ENCODE measurements at regions not wholly inside any gene's neighbourhood (a gene's known extent, or its start where the extent isn't known, plus 50 kb on each side); places are given as distances from the start of the nearest gene placed in this dataset.

DNA sequence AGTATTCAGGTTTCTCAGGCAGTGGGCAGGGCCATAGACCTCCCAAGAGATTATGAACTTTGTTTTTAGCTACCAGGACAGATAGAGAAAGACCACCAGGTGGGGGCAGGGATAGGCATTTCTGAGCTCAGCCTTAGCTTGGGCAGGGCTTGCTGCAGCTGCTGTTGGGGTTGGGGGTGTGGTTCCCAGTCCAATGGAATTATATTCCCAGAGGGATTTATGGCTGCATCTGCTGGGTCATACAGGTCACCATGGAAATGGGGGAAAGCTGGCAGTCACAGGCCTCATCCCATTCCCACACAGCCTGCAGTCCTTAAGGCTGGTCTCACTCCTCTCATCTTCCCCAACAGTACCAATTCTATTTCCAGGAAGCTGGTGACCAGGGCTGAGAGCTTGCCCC lies 144.6 kb upstream of the ZPLD1 start:
- CTCF ChIA-PET, result no interaction called here
- intact Hi-C loops (cut with micrococcal nuclease; ENCODE audit: unreplicated experiment), result no loop called here
- H3K27ac Mint-ChIP-seq (ENCODE audit: unreplicated experiment), result no peak overlapping the region

DNA sequence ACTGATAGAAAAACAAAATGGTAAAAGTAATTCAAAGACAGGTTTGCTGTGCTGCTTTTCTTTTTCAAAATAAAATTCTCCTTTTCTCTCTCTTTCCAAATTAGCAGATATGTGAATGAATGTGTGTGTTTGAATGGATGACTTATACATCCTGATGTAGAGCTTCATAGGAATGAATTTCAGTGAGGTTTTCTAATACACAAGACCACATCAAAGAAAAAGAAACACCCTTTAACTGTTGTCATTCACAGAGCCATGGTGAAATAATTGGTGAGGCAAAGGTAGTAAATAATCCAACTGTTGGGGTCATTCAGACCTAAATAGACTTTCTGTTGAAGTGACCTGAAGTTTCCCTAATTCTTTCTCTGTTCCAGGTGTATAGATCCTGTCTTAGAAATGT lies 139.1 kb upstream of the ZPLD1 start:
- CTCF ChIA-PET, result no interaction called here
- BruUV-seq (replicated peaks), result no TSS peak
- Mint-ChIP-seq H3K9me3 (ENCODE audit: unreplicated experiment) (no peaks in the 10 kb centered on the region), H3K27ac (ENCODE audit: unreplicated experiment) (no peak overlapping the region), H3K27me3 (ENCODE audit: insufficient read depth, unreplicated experiment) (no peaks in the 10 kb centered on the region), H3K36me3 (ENCODE audit: insufficient read depth, unreplicated experiment) (no peaks in the 10 kb centered on the region), H3K4me1 (ENCODE audit: low read depth, unreplicated experiment) (no peaks in the 10 kb centered on the region), H3K4me3 (ENCODE audit: unreplicated experiment) (no peak overlapping the region)
- intact Hi-C loops (cut with micrococcal nuclease; ENCODE audit: unreplicated experiment), result no loop called here
- H3K27me3 ChIP-seq (replicated peaks; ENCODE audit: control insufficient read depth, insufficient read depth, low read length), result no peaks in the 10 kb centered on the region
- no peak for DNase-seq
- H3K9me3 ChIP-seq, result no peaks in the 10 kb centered on the region
- TF ChIP-seq, protein P1, sequence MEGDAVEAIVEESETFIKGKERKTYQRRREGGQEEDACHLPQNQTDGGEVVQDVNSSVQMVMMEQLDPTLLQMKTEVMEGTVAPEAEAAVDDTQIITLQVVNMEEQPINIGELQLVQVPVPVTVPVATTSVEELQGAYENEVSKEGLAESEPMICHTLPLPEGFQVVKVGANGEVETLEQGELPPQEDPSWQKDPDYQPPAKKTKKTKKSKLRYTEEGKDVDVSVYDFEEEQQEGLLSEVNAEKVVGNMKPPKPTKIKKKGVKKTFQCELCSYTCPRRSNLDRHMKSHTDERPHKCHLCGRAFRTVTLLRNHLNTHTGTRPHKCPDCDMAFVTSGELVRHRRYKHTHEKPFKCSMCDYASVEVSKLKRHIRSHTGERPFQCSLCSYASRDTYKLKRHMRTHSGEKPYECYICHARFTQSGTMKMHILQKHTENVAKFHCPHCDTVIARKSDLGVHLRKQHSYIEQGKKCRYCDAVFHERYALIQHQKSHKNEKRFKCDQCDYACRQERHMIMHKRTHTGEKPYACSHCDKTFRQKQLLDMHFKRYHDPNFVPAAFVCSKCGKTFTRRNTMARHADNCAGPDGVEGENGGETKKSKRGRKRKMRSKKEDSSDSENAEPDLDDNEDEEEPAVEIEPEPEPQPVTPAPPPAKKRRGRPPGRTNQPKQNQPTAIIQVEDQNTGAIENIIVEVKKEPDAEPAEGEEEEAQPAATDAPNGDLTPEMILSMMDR (IDR thresholded peaks at IDR 0.05; ENCODE audit: insufficient read depth in 1 of 2, low read depth in 1 of 2, low read length in 1 of 2, severe bottlenecking in 1 of 2, unreplicated experiment in 1 of 2), result no peak
- H3K4me3 ChIP-seq (ENCODE audit: low read depth, low read length), result no peak overlapping the region
- no peaks in the 10 kb centered on the region for H3K4me1 ChIP-seq
- H3K36me3 ChIP-seq (ENCODE audit: control insufficient read depth, insufficient read depth, low read length), result no peaks in the 10 kb centered on the region
- POLR2A ChIA-PET, result no interaction called here

More for the DNA sequence above, 144.6 kb upstream of the ZPLD1 start:
- DNase-seq, result no peak
- POLR2A ChIA-PET, result no interaction called here
- Histone ChIP-seq H3K36me3 (ENCODE audit: control insufficient read depth, insufficient read depth, low read length) (no peaks in the 10 kb centered on the region), H3K27me3 (replicated peaks; ENCODE audit: control insufficient read depth, insufficient read depth, low read length) (no peaks in the 10 kb centered on the region), H3K4me1 (no peaks in the 10 kb centered on the region), H3K4me3 (ENCODE audit: low read depth, low read length) (no peak overlapping the region), H3K9me3 (no peaks in the 10 kb centered on the region)
- BruUV-seq (replicated peaks), result no TSS peak
- no peaks in the 10 kb centered on the region for H3K4me1 Mint-ChIP-seq (ENCODE audit: low read depth, unreplicated experiment)
- no peak overlapping the region for H3K4me3 Mint-ChIP-seq (ENCODE audit: unreplicated experiment)
- no peaks in the 10 kb centered on the region for H3K36me3 Mint-ChIP-seq (ENCODE audit: insufficient read depth, unreplicated experiment)
- H3K27me3 Mint-ChIP-seq (ENCODE audit: insufficient read depth, unreplicated experiment), result peaks cover 2% of the 10 kb centered on the region
- TF ChIP-seq, protein P1 (IDR thresholded peaks at IDR 0.05; ENCODE audit: insufficient read depth in 1 of 2, low read depth in 1 of 2, low read length in 1 of 2, severe bottlenecking in 1 of 2, unreplicated experiment in 1 of 2), result no peak
- no peaks in the 10 kb centered on the region for H3K9me3 Mint-ChIP-seq (ENCODE audit: unreplicated experiment)

DNA sequence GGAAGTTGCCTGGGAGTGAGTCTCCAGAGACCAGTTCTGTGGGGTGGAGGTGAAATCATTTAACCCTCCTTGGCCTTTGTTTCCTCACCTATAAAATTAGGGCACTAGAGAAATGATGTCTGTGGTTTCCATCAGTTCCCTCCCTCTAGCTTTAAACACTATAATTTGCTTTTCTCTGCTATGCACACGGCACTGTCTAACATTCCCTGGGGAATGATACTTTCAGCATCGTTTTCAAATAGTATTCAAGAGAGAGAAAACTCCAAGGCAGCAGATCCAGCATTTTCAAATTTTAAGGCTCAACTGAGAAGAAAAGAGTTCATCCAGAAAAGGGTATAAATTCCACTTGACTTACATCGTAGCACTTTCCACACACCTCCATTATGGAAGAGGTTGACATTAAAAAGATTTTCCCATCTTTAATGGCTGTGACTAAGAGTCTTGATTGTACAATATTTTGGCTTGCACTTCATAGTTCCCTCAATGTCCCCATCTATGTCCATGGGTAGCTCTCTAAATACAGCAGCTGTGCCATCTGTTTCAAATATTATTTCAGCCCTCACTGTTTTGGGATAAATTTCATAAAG lies 137.7 kb upstream of the ZPLD1 start:
- no peaks in the 10 kb centered on the region for H3K27me3 ChIP-seq (replicated peaks; ENCODE audit: control insufficient read depth, insufficient read depth, low read length)
- Mint-ChIP-seq H3K4me1 (ENCODE audit: low read depth, unreplicated experiment) (no peaks in the 10 kb centered on the region), H3K36me3 (ENCODE audit: insufficient read depth, unreplicated experiment) (no peaks in the 10 kb centered on the region), H3K4me3 (ENCODE audit: unreplicated experiment) (no peak overlapping the region), H3K27me3 (ENCODE audit: insufficient read depth, unreplicated experiment) (no peaks in the 10 kb centered on the region), H3K27ac (ENCODE audit: unreplicated experiment) (no peak overlapping the region), H3K9me3 (ENCODE audit: unreplicated experiment) (no peaks in the 10 kb centered on the region)
- TF ChIP-seq, protein P1 (IDR thresholded peaks at IDR 0.05; ENCODE audit: insufficient read depth in 1 of 2, low read depth in 1 of 2, low read length in 1 of 2, severe bottlenecking in 1 of 2, unreplicated experiment in 1 of 2), result no peak
- ChIA-PET CTCF (no interaction called here), POLR2A (no interaction called here)
- no peak for DNase-seq
- no peaks in the 10 kb centered on the region for H3K9me3 ChIP-seq
- H3K4me3 ChIP-seq (ENCODE audit: low read depth, low read length), result no peak overlapping the region
- H3K36me3 ChIP-seq (ENCODE audit: control insufficient read depth, insufficient read depth, low read length), result no peaks in the 10 kb centered on the region
- H3K4me1 ChIP-seq, result no peaks in the 10 kb centered on the region
- intact Hi-C loops (cut with micrococcal nuclease; ENCODE audit: unreplicated experiment), result no loop called here
- BruUV-seq (replicated peaks), result no TSS peak

All from Caco-2 (cell line).